GM12878 (cell line): ENCODE measurements at regions not wholly inside any gene's neighbourhood (a gene's known extent, or its start where the extent isn't known, plus 50 kb on each side); places are given as distances from the start of the nearest gene placed in this dataset.

Experiments
- ATAC-seq: fragments of 200-7000 bp; cut with Tn5 transposase; 3 replicates; pipeline ENCODE4 v1.9.1; 2020; ENCODE audit warnings: mild to moderate bottlenecking, moderate library complexity
- BruUV-seq: library from RNA; stranded (reverse); fragments of 400-500 nt; replicated peaks from 2 replicates; lab custom pipeline; 2021; lab: Mats Ljungman, UMichigan
- CTCF ChIA-PET: fragments of 300-600 bp; sonication (Branson Sonifier 250); formaldehyde crosslinking; extraction: SDS; loops from one replicate; lab custom pipeline; 2021; ENCODE audit warnings: inconsistent platforms; lab: Yijun Ruan, JAX
- POLR2A ChIA-PET: fragments of 350-600 bp; formaldehyde crosslinking; extraction: SDS; loops from one replicate; lab custom pipeline; 2021; ENCODE audit warnings: inconsistent platforms; lab: Charles Lee
- RAD21 ChIA-PET: fragments of 300-600 bp; sonication (Branson Sonifier 250); formaldehyde crosslinking; loops from one replicate; lab custom pipeline; 2023; ENCODE audit warnings: antibody characterized with exemption; ENCODE audit not compliant: unreplicated experiment; lab: Charles Lee
- SMC1A ChIA-PET: fragments of 300-600 bp; sonication (Branson Sonifier 250); formaldehyde crosslinking; loops from one replicate; lab custom pipeline; 2023; ENCODE audit not compliant: unreplicated experiment, uncharacterized antibody; lab: Charles Lee
- DNase-seq: peaks from one replicate; pipeline ENCODE4 v3.0.0-alpha.2; 2011; ENCODE audit warnings: low read depth, low spot score
- FAIRE-seq: peaks from 3 replicates; lab custom pipeline; 2011; peaks lifted over from hg19 to GRCh38; lab: Jason Lieb, UNC
- H2AFZ ChIP-seq: 2 replicates; pipeline ENCODE4 v1.6.0; 2011; ENCODE audit warnings: low read depth, low read length, control low read depth; ENCODE audit not compliant: control insufficient read depth
- H3K27ac ChIP-seq: 2 replicates; pipeline ENCODE4 v1.5.1; 2011; ENCODE audit warnings: control low read depth; ENCODE audit not compliant: control insufficient read depth, insufficient read depth
- H3K27me3 ChIP-seq, 2 experiments: replicated peaks in 1 of 2; 2 replicates each; pipeline versions ENCODE4 v1.6.0 to v1.6.1; 2011; ENCODE audit warnings: low read length in 1 of 2; ENCODE audit not compliant: control insufficient read depth in 2 of 2, insufficient read depth in 2 of 2
- H3K36me3 ChIP-seq, 2 experiments: 2 replicates each; pipeline ENCODE4 v1.5.1; 2011; ENCODE audit warnings: low read length in 1 of 2; ENCODE audit not compliant: control insufficient read depth in 2 of 2, insufficient read depth in 2 of 2
- H3K4me1 ChIP-seq: 2 replicates; pipeline ENCODE4 v1.6.1; 2011; ENCODE audit warnings: mild to moderate bottlenecking, low read length, moderate library complexity, mixed read lengths; ENCODE audit not compliant: control insufficient read depth, insufficient read depth
- H3K4me2 ChIP-seq: 2 replicates; pipeline ENCODE4 v1.6.0; 2011; ENCODE audit warnings: control low read depth; ENCODE audit not compliant: control insufficient read depth, insufficient read depth
- H3K4me3 ChIP-seq: fragments of 200-600 bp; sonication (generic); 2 replicates; pipeline ENCODE4 v1.5.1; 2016
- H3K79me2 ChIP-seq: 2 replicates; pipeline ENCODE4 v1.6.0; 2011; ENCODE audit warnings: low read length; ENCODE audit not compliant: control insufficient read depth, insufficient read depth
- H3K9ac ChIP-seq: 2 replicates; pipeline ENCODE4 v1.8.0; 2011; ENCODE audit warnings: low read length, control low read depth, mixed read lengths; ENCODE audit not compliant: control insufficient read depth, insufficient read depth
- H3K9me3 ChIP-seq: replicated peaks from 3 replicates; pipeline ENCODE4 v1.5.1; 2011; ENCODE audit warnings: mild to moderate bottlenecking, low read length; ENCODE audit not compliant: control insufficient read depth, insufficient read depth
- H4K20me1 ChIP-seq: 2 replicates; pipeline ENCODE4 v1.6.0; 2011; ENCODE audit not compliant: control insufficient read depth, insufficient read depth
- BCL11A ChIP-seq: IDR thresholded peaks from 2 replicates; pipeline ENCODE4 v1.6.1; 2011; ENCODE audit warnings: low read depth, low read length
- CREM ChIP-seq: IDR thresholded peaks from 2 replicates; pipeline ENCODE4 v1.6.1; 2014; ENCODE audit warnings: antibody characterized with exemption, low read depth
- IRF3 ChIP-seq: fragments of 450-650 bp; IDR thresholded peaks from 2 replicates; pipeline ENCODE4 v1.6.1; 2014; ENCODE audit warnings: mild to moderate bottlenecking
- MXI1 ChIP-seq: fragments of 150-350 bp; IDR thresholded peaks from 2 replicates; pipeline ENCODE4 v1.6.1; 2011; ENCODE audit warnings: low read depth, mild to moderate bottlenecking, inconsistent platforms, low read length, improper control_type of control experiment
- ZBTB33 ChIP-seq: fragments of 450-650 bp; IDR thresholded peaks from 2 replicates; pipeline ENCODE4 v1.6.1; 2017; ENCODE audit warnings: mild to moderate bottlenecking
- WGBS: methylation state at CpG from one replicate; pipeline ENCODE4 v1.1.6; 2016; ENCODE audit warnings: low lambda C conversion rate; ENCODE audit not compliant: insufficient replicate concordance, insufficient coverage; ENCODE audit errors: missing lambda C conversion rate; 5-methylcytosine and 5-hydroxymethylcytosine counted together
- in situ Hi-C: fragments of 300-500 bp; cut with MboI; formaldehyde crosslinking; loops from 9 replicates; pipeline ENCODE4 v1.14.3; 2018; ENCODE audit warnings: mixed read lengths
- intact Hi-C: fragments of 100-400 bp; cut with micrococcal nuclease; formaldehyde crosslinking; loops from one replicate; pipeline ENCODE4 v1.14.2; 2022; ENCODE audit not compliant: unreplicated experiment

DNA sequence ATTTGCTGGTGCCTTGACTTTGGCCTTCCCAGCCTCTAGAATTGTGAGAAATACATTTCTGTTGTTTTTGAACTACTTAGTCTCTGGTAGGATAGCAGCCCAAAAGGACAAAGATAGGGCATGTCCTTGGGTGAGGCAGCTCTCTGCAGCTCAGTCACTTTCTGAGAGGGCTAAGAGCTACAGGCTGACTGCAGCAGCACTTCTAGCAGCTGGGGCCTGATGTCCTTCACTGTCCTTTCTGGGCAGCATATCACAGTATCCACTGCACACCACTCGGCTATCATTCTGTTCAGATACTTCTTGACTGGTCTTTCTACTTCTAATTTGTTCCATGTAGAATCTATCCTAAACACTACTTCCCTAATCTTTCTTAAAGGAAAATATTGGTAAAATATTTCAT, 68.5 kb upstream of the CLDN10 start:
- no peak overlapping the region for H3K27ac ChIP-seq

More for the DNA sequence above, 68.5 kb upstream of the CLDN10 start:
- H3K27me3 ChIP-seq = no peaks in the 10 kb centered on the region
- no peaks in the 10 kb centered on the region for H4K20me1 ChIP-seq
- peaks cover 20% of the 10 kb centered on the region for H3K4me1 ChIP-seq
- H3K9ac ChIP-seq = no peak overlapping the region
- CTCF ChIA-PET = interaction anchor here (1.9 kb wide), 1 partner anchor 80 kb away, joined by 8 read pairs; no protein-coding TSS in a partner anchor
- in situ Hi-C loops = no loop called here
- WGBS = 42% methylated on average over 1 of the region's 1 CpG
- H3K4me2 ChIP-seq = no peak overlapping the region
- no peaks in the 10 kb centered on the region for H3K79me2 ChIP-seq
- H2AFZ ChIP-seq = no peak overlapping the region
- intact Hi-C loops = no loop called here
- no peak for TF ChIP-seq BCL11A
- TF ChIP-seq MXI1 = no peak
- TF ChIP-seq CREM = no peak
- no peak for TF ChIP-seq IRF3
- no peak for TF ChIP-seq ZBTB33
- TF ChIP-seq, all 136 proteins: peak for 0
- FAIRE-seq = no peak
- no peak for DNase-seq
- ChIA-PET RAD21 (interaction anchor here (1.6 kb wide), 1 partner anchor 295 kb away, joined by 4 read pairs; no protein-coding TSS in a partner anchor), POLR2A (no interaction called here), SMC1A (interaction anchor here (1.1 to 1.7 kb wide), 2 partner anchors 9 to 32 kb away, joined by 3 to 4 read pairs; no protein-coding TSS in a partner anchor)
- H3K9me3 ChIP-seq = peaks cover 3% of the 10 kb centered on the region; the same call in 2 of the 3 replicates
- ATAC-seq = no peak
- BruUV-seq = no TSS peak
- H3K4me3 ChIP-seq = no peak overlapping the region
- H3K36me3 ChIP-seq = no peaks in the 10 kb centered on the region
